ENCODE measurements at regions not wholly inside any gene's neighbourhood (a gene's known extent, or its start where the extent isn't known, plus 50 kb on each side); places are given as distances from the start of the nearest gene placed in this dataset.

DNA sequence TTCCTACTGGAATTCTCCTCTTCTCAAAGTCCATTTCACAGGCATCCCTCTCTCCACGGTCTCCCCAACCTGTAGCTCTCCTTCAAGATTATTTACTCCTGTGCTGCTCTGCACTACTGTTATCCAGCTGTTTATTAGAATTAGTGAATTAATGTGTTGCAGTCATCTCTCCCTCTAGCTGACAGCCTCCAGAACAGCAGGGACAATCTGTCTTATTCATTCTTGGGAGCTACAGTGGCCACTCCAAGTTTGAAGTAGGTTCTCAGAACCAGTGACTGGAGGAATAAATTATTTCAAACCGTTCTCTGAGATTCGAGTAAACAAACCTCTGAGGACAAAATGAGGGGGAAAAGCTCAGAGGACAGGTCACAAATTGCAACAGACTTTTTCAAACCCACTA, 330.9 kb downstream of the RRAGC start:
- Mint-ChIP-seq H3K27me3 (ENCODE audit: low read depth) (no peaks in the 10 kb centered on the region; the same call in 1 of the 2 replicates), H3K4me1 (peaks cover 8% of the 10 kb centered on the region; the same call in 1 of the 2 replicates), H3K9me3 (no peaks in the 10 kb centered on the region), H3K36me3 (no peaks in the 10 kb centered on the region), H3K4me3 (no peak overlapping the region), H3K27ac (no peak overlapping the region)
- TF ChIP-seq CDX4 (CRISPR knock-in tag; IDR thresholded peaks at IDR 0.05; ENCODE audit: borderline replicate concordance) (no peak), MLX (CRISPR knock-in tag; IDR thresholded peaks at IDR 0.05) (no peak), TCF7 (CRISPR knock-in tag; IDR thresholded peaks at IDR 0.05; ENCODE audit: low read depth) (no peak), ETV6 (CRISPR knock-in tag; IDR thresholded peaks at IDR 0.05) (no peak)
- TF ChIP-seq, protein P1, sequence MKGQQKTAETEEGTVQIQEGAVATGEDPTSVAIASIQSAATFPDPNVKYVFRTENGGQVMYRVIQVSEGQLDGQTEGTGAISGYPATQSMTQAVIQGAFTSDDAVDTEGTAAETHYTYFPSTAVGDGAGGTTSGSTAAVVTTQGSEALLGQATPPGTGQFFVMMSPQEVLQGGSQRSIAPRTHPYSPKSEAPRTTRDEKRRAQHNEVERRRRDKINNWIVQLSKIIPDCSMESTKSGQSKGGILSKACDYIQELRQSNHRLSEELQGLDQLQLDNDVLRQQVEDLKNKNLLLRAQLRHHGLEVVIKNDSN (CRISPR knock-in tag; IDR thresholded peaks at IDR 0.05) = no peak
- ATAC-seq = no peak
- DNase-seq (ENCODE audit: low spot score) = no peak
- ChIA-PET CTCF (interaction anchor here (1.0 to 2.3 kb wide), 5 partner anchors 9 to 306 kb away, joined by 3 to 9 read pairs (median 4); no protein-coding TSS in a partner anchor), POLR2A (no interaction called here)

DNA sequence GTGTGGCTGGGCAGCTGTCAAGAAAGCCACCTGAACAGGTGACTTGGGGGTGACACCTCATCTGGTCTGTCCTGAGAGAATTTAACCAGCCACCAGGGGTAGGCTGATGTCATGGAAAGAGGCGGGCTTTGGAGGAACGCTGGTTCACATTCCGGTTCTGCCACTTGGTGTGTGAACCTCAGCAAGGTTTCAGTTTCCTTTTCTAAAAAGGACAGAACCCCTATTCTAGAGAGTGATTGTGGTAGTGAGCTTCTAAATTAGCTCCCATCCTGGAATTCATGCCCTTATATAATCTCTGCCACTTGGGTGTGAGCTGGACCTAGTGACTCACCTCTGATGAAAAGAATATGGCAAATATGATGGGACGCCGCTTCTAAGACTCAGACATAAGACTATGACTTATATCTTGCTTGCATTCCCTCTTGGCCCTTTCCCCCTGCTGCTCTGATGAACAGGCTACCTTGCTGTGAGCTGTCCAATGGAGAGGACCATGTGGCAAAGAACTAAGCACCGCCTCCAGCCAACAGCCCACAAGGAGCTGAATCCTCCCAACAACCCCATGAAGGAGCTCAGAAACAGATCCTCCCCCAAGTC, 332.1 kb downstream of the RRAGC start:
- POLR2A ChIA-PET = interaction anchor here (0.6 kb wide), 1 partner anchor 31 kb away, joined by 5 read pairs; no protein-coding TSS in a partner anchor
- no peak for TF ChIP-seq ESRRA (CRISPR knock-in tag; IDR thresholded peaks at IDR 0.05; ENCODE audit: borderline replicate concordance)
- TF ChIP-seq, protein P2, sequence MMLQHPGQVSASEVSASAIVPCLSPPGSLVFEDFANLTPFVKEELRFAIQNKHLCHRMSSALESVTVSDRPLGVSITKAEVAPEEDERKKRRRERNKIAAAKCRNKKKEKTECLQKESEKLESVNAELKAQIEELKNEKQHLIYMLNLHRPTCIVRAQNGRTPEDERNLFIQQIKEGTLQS (CRISPR knock-in tag; conservative IDR thresholded peaks at IDR 0.05) = no peak
- TF ChIP-seq TP53 (CRISPR knock-in tag; IDR thresholded peaks at IDR 0.05) = no peak
- TF ChIP-seq, protein P3, sequence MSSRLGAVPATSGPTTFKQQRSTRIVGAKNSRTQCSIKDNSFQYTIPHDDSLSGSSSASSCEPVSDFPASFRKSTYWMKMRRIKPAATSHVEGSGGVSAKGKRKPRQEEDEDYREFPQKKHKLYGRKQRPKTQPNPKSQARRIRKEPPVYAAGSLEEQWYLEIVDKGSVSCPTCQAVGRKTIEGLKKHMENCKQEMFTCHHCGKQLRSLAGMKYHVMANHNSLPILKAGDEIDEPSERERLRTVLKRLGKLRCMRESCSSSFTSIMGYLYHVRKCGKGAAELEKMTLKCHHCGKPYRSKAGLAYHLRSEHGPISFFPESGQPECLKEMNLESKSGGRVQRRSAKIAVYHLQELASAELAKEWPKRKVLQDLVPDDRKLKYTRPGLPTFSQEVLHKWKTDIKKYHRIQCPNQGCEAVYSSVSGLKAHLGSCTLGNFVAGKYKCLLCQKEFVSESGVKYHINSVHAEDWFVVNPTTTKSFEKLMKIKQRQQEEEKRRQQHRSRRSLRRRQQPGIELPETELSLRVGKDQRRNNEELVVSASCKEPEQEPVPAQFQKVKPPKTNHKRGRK (CRISPR knock-in tag; IDR thresholded peaks at IDR 0.05; ENCODE audit: borderline replicate concordance) = no peak
- no peak for TF ChIP-seq USF2 (CRISPR knock-in tag; IDR thresholded peaks at IDR 0.05)
- no peak for TF ChIP-seq AFF4 (CRISPR knock-in tag; IDR thresholded peaks at IDR 0.05; ENCODE audit: borderline replicate concordance)
- TF ChIP-seq, protein P4, sequence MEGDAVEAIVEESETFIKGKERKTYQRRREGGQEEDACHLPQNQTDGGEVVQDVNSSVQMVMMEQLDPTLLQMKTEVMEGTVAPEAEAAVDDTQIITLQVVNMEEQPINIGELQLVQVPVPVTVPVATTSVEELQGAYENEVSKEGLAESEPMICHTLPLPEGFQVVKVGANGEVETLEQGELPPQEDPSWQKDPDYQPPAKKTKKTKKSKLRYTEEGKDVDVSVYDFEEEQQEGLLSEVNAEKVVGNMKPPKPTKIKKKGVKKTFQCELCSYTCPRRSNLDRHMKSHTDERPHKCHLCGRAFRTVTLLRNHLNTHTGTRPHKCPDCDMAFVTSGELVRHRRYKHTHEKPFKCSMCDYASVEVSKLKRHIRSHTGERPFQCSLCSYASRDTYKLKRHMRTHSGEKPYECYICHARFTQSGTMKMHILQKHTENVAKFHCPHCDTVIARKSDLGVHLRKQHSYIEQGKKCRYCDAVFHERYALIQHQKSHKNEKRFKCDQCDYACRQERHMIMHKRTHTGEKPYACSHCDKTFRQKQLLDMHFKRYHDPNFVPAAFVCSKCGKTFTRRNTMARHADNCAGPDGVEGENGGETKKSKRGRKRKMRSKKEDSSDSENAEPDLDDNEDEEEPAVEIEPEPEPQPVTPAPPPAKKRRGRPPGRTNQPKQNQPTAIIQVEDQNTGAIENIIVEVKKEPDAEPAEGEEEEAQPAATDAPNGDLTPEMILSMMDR (IDR thresholded peaks at IDR 0.05) = no peak
- no peak for TF ChIP-seq PRDM15 (CRISPR knock-in tag; IDR thresholded peaks at IDR 0.05)
- TF ChIP-seq E2F4 (CRISPR knock-in tag; IDR thresholded peaks at IDR 0.05; ENCODE audit: borderline replicate concordance, low read depth) = no peak
- Mint-ChIP-seq H3K4me3 (no peak overlapping the region), H3K36me3 (no peaks in the 10 kb centered on the region), H3K27me3 (ENCODE audit: low read depth) (no peaks in the 10 kb centered on the region; the same call in 1 of the 2 replicates), H3K27ac (no peak overlapping the region), H3K4me1 (peaks cover 8% of the 10 kb centered on the region; the same call in 1 of the 2 replicates), H3K9me3 (no peaks in the 10 kb centered on the region)
- DNase-seq (ENCODE audit: low spot score) = peak; percentile 26
- ATAC-seq = peak; percentile 43; the same call in 1 of the 2 replicates
- CTCF ChIA-PET = interaction anchor here (0.6 to 2.3 kb wide), 9 partner anchors 25 to 498 kb away, joined by 3 to 9 read pairs (median 4); no protein-coding TSS in a partner anchor

Measured in WTC11 (cell line).